NOMO-1 treated with dmso at 0.1 percent for 144 hours (cell line): ENCODE measurements at regions not wholly inside any gene's neighbourhood (a gene's known extent, or its start where the extent isn't known, plus 50 kb on each side); places are given as distances from the start of the nearest gene placed in this dataset.
"Not testable (repeated sequence)": the region's sequence is repeated elsewhere in the genome, so short reads cannot be mapped to it uniquely, and the experiment has no call there.

Experiments
- DNase-seq: peaks from one replicate; lab custom pipeline; 2025; ENCODE audit not compliant: unreplicated experiment; lab: John Stamatoyannopoulos, UW

GRCh38 chr12:68478516-68479260, 132.0 kb upstream of the RAP1B start:
- no peak for DNase-seq

GRCh38 chr12:68479261-68479895, 131.3 kb upstream of the RAP1B start:
- no peak for DNase-seq

GRCh38 chr12:68479896-68480291, 130.8 kb upstream of the RAP1B start:
- DNase-seq, result no peak

- no peak for DNase-seq
These were observed 130.2 kb upstream of the RAP1B start for GRCh38 chr12:68480526-68480925.

- DNase-seq, result no peak
These were observed 129.3 kb upstream of the RAP1B start for GRCh38 chr12:68481181-68481941.

GRCh38 chr12:68482014-68482413, 128.7 kb upstream of the RAP1B start:
- no peak for DNase-seq

GRCh38 chr12:68482660-68483059, 128.0 kb upstream of the RAP1B start:
- DNase-seq, result no peak

GRCh38 chr12:68483592-68484383, 126.9 kb upstream of the RAP1B start:
- DNase-seq, result no peak

GRCh38 chr12:68484578-68484977, 126.1 kb upstream of the RAP1B start:
- not testable (repeated sequence) for DNase-seq

- not testable (repeated sequence) for DNase-seq
These were observed 124.2 kb upstream of the RAP1B start for GRCh38 chr12:68486449-68486848.

- no peak for DNase-seq
These were observed 122.9 kb upstream of the RAP1B start for GRCh38 chr12:68487721-68488309.

GRCh38 chr12:68489273-68489672, 121.4 kb upstream of the RAP1B start:
- DNase-seq, result no peak

- DNase-seq, result no peak
These were observed 120.2 kb upstream of the RAP1B start for GRCh38 chr12:68490476-68490875.

GRCh38 chr12:68491204-68491960, 119.3 kb upstream of the RAP1B start:
- no peak for DNase-seq

GRCh38 chr12:68495336-68496070, 115.2 kb upstream of the RAP1B start:
- DNase-seq, result no peak

- DNase-seq, result no peak
These were observed 113.6 kb upstream of the RAP1B start for GRCh38 chr12:68497107-68497506.

GRCh38 chr12:68497702-68498101, 113.0 kb upstream of the RAP1B start:
- DNase-seq, result peak; percentile 52

- no peak for DNase-seq
These were observed 112.0 kb upstream of the RAP1B start for GRCh38 chr12:68498736-68499135.

GRCh38 chr12:68499616-68500015, 111.1 kb upstream of the RAP1B start:
- DNase-seq, result no peak
